Ishikawa (cell line): ENCODE measurements at regions not wholly inside any gene's neighbourhood (a gene's known extent, or its start where the extent isn't known, plus 50 kb on each side); places are given as distances from the start of the nearest gene placed in this dataset.

Experiments
- CEBPB ChIP-seq: IDR thresholded peaks from 2 replicates; pipeline ENCODE4 v1.6.1; 2012
- CREB1 ChIP-seq: IDR thresholded peaks from 2 replicates; pipeline ENCODE4 v1.6.1; 2012; ENCODE audit warnings: low read depth
- EGR1 ChIP-seq: IDR thresholded peaks from 2 replicates; pipeline ENCODE4 v1.6.1; 2012
- EP300 ChIP-seq: IDR thresholded peaks from 2 replicates; pipeline ENCODE4 v1.6.1; 2012; ENCODE audit warnings: borderline replicate concordance
- FOXM1 ChIP-seq: IDR thresholded peaks from 2 replicates; pipeline ENCODE4 v1.6.1; 2012; ENCODE audit warnings: low read depth, borderline replicate concordance
- NFIC ChIP-seq: IDR thresholded peaks from 2 replicates; pipeline ENCODE4 v1.6.1; 2012
- TAF1 ChIP-seq: IDR thresholded peaks from 2 replicates; pipeline ENCODE4 v1.6.1; 2012; ENCODE audit warnings: low read depth, mild to moderate bottlenecking
- TCF12 ChIP-seq: IDR thresholded peaks from 2 replicates; pipeline ENCODE4 v1.6.1; 2012; ENCODE audit warnings: low read depth
- USF1 ChIP-seq: IDR thresholded peaks from 2 replicates; pipeline ENCODE4 v1.6.1; 2012
- YY1 ChIP-seq: IDR thresholded peaks from 2 replicates; pipeline ENCODE4 v1.6.1; 2012; ENCODE audit warnings: low read depth
- TF ChIP-seq, protein P1 (sequence below): IDR thresholded peaks from 2 replicates; pipeline ENCODE4 v1.6.1; 2012; ENCODE audit warnings: low read depth, mild to moderate bottlenecking

DNA sequence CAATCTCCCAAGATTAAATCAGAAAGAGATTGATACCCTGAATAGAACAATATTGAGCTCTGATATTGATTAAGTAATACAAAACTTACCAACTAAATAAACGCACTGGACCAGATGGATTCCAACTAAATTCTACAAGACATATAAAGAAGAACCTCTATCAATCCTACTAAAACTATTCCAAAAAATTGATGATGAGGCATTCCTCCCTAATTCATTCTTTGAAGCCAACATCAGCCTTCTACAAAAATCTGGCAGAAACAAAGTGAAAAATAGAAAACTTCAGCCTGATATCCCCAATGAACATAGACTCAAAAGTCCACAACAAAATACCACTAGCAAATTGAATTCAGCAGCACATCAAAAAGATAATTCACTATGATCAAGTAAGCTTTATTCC, 695.5 kb downstream of the NYAP2 start:
- TF ChIP-seq TCF12 (no peak), TAF1 (no peak), CREB1 (no peak), YY1 (no peak), FOXM1 (no peak), EGR1 (no peak), NFIC (no peak), EP300 (no peak), USF1 (no peak), CEBPB (no peak)
- TF ChIP-seq, protein P1, sequence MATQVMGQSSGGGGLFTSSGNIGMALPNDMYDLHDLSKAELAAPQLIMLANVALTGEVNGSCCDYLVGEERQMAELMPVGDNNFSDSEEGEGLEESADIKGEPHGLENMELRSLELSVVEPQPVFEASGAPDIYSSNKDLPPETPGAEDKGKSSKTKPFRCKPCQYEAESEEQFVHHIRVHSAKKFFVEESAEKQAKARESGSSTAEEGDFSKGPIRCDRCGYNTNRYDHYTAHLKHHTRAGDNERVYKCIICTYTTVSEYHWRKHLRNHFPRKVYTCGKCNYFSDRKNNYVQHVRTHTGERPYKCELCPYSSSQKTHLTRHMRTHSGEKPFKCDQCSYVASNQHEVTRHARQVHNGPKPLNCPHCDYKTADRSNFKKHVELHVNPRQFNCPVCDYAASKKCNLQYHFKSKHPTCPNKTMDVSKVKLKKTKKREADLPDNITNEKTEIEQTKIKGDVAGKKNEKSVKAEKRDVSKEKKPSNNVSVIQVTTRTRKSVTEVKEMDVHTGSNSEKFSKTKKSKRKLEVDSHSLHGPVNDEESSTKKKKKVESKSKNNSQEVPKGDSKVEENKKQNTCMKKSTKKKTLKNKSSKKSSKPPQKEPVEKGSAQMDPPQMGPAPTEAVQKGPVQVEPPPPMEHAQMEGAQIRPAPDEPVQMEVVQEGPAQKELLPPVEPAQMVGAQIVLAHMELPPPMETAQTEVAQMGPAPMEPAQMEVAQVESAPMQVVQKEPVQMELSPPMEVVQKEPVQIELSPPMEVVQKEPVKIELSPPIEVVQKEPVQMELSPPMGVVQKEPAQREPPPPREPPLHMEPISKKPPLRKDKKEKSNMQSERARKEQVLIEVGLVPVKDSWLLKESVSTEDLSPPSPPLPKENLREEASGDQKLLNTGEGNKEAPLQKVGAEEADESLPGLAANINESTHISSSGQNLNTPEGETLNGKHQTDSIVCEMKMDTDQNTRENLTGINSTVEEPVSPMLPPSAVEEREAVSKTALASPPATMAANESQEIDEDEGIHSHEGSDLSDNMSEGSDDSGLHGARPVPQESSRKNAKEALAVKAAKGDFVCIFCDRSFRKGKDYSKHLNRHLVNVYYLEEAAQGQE: no peak
